Stimulated activated CD4-positive, alpha-beta T cell treated with anti-CD3 and anti-CD28 coated beads, TNF-alpha, amount 100 ng/mL, for 48 hours (primary cell): ENCODE measurements at regions not wholly inside any gene's neighbourhood (a gene's known extent, or its start where the extent isn't known, plus 50 kb on each side); places are given as distances from the start of the nearest gene placed in this dataset.
"Not testable (repeated sequence)": the region's sequence is repeated elsewhere in the genome, so short reads cannot be mapped to it uniquely, and the experiment has no call there.

ENCODE experiments used
- DNase-seq, 3 donors: peaks; one replicate each; pipeline ENCODE4 v3.0.0-alpha.2; 2020; ENCODE audit warnings: low read depth in 3 of 3

DNA sequence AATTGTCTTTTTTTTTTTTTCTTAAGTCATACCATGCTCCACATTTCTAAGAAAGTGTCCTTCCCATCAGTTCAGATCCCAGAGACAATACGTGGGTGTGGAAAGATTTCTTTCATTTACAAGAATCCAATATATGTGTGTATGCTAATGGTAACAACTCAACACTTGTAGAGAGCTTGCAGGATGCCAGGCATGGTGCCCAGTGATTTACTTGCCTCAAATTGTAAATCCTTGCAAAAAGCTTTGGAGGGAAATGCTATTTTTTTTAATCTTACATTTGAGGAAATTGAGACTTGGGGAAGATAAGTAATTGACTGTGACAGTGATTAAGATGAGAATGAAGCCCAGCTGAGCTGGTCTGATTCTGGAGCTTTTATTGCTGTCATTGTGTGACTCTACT lies 1264.6 kb upstream of the SEL1L start:
- DNase-seq: no peak

DNA sequence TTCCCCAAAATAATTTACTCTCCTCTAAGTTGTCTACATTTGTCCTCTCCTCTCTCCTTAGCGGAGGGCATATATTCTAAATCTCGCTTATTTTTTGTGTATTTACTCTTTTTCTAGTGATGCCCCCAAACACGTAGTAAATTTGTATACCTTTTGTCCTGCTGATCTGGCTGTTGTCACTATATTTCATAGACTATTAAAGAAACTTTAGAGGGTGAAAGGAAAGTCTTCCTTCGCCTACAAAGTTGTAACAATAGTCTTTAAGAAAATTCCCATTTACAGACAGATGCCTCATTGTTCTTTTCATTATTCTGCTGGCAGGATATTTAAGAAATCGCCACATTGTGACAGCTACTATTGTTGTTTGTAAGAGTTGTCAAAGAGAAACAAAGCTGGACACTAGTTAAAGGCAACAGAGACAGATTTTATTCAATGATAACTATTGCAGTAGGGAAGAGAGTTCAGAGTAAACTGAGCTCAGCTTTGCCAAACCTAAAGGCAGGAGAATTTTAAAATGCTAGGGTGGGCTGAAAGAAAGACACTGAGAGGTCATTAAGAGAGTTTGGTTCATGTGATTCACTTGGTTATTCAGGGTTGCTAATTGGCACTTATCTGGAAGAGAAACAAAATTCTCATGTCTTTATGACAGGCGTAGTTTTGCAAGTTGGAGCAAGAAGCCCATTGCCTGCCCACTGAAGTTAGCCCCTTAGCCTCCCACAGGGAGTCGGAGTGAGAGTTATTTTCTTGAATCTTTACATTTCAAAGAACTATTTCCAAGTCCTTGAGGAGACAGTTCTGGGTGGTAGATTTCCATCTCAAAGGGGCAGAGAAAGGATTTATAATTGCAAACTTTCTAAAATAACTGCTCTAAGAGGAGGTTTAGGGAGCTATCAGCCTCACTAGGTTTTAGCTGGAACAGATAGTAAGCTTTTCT lies 1272.5 kb upstream of the SEL1L start:
- DNase-seq: no peak

GRCh38 chr14:82811246-82811645 lies 1277.6 kb upstream of the SEL1L start:
- no peak for DNase-seq

DNA sequence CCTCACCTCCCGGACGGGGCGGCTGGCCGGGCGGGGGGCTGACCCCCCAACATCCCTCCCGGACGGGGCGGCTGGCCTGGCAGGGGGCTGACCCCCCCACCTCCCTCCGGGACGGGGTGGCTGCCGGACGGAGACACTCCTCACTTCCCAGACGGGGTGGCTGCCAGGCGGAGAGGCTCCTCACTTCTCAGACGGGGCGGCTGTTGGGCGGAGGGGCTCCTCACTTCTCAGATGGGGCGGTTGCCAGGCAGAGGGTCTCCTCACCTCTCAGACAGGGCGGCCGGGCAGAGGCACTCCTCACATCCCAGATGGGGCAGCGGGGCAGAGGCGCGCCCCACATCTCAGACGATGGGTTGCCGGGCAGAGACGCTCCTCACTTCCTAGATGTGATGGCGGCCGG lies 1280.7 kb upstream of the SEL1L start:
- not testable (repeated sequence) for DNase-seq

GRCh38 chr14:82830596-82830995 lies 1296.9 kb upstream of the SEL1L start:
- no peak for DNase-seq

- no peak for DNase-seq
Measured at GRCh38 chr14:82836256-82836950, 1302.8 kb upstream of the SEL1L start.

GRCh38 chr14:82837611-82838140 lies 1304.0 kb upstream of the SEL1L start:
- DNase-seq: no peak

- DNase-seq: no peak
Measured at GRCh38 chr14:82850576-82850975, 1316.9 kb upstream of the SEL1L start.

GRCh38 chr14:82854131-82854530 lies 1320.5 kb upstream of the SEL1L start:
- no peak for DNase-seq

GRCh38 chr14:82854901-82855300 lies 1321.2 kb upstream of the SEL1L start:
- DNase-seq: no peak

DNA sequence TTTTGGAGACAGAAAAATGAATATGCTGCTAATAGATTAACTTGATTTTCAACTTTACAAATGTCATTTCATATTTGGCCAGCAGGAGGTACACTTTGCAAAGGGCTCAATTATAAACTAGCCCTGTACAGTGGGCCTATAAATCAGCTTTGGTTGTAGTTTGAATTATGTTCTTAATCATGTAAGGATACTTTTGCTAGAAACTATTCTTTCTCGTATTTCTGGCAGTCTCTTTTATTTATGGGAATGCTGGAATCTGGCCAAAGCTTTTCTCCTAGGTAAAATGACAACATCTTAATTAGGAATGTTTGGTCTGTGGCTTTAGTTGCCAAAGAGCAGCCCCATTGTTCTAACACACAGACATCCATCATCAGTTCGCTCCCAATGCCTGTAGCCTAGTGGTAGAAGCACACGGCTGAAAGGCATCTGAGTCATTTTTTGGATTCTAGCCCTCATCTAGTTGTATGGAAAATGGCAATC lies 1322.3 kb upstream of the SEL1L start:
- DNase-seq: no peak

DNA sequence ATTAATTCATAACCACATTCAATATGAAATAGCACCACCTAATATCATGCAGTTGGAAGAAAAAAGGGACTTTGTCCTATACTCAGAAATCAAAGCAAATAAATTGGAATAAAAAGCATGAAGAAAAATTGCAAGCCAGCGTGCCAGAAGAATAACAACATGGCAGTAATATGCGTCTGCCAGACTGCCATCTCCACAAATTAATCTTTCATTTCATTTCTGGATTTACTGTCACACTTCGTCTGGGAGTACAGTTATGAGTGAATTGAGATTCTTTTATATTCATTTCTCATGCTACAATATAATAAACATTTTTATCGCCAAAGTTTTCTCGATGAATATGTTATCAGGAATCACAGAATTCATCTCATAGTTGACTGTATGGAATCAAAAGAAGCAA lies 1327.7 kb upstream of the SEL1L start:
- DNase-seq: no peak

- DNase-seq: no peak
Measured at GRCh38 chr14:82872494-82872893, 1338.8 kb upstream of the SEL1L start.

DNA sequence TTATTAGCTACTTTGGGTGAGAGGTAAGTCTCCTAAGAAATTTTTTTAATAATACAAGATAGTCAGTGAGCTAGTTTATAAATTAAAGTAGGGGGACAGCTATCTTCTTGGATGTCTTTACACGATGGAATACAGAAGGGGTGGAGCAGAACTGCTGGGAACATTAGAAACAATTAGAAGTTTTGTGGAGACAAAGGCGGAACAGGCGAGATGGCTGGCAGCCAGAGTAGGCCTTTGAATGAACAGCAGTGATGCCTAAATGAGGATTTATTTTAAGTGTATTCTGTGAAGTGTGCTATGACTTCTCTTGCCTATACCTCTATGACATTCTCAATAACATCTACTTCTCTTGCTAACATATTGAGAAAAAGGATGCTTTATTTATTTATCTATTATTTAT lies 1345.3 kb upstream of the SEL1L start:
- no peak for DNase-seq

DNA sequence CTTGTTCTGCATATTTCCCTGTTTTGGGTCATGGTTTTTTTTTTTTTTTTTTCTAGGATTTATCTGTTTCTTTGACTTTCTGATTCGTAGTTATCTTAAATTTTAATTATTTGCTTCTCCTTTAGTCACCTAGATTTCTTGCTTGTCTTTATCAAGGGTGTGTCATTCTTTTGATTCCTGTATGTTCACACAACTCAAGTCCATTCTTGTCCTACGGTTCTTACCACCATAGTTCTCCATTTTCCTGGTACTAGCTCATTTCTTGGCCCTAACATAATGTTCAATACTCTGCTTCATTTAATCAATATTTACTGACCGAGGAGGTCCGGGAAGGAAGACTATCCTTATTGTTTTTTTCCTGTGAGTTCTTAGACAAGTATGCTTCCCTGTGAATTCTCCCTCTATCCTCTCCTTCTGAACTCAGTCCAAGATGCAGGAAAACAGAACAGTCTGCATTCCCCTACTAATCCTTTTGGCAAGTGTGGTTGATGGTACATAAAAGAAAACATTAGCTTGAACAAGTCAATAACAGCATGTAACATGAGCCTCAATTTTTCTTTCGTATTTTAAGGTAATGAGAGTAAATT lies 1346.4 kb upstream of the SEL1L start:
- DNase-seq: no peak

DNA sequence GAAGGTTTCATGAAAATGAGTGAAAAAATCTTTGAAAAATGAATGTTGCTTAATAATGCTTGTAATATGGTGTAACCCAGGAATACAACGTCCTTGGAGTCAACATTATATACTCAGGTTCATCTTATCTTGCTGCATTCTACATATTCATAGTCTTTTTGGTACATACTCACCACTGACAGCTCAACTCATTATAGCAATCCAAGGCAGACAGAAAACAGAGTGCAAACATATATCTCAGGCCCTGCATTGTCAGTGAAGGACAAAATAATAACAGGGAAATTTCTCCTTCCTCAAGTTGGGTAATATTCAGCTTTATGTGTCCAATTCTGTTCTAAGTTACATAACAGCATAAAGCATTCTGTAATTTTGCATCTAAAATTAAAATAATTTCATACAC lies 1353.0 kb upstream of the SEL1L start:
- DNase-seq: no peak

- DNase-seq: no peak
Measured at GRCh38 chr14:82889701-82890100, 1356.0 kb upstream of the SEL1L start.

GRCh38 chr14:82896476-82896875 lies 1362.8 kb upstream of the SEL1L start:
- no peak for DNase-seq

GRCh38 chr14:82897469-82898308 lies 1364.0 kb upstream of the SEL1L start:
- no peak for DNase-seq

- no peak for DNase-seq
Measured at GRCh38 chr14:82905762-82906161, 1372.1 kb upstream of the SEL1L start.

GRCh38 chr14:82911930-82912329 lies 1378.3 kb upstream of the SEL1L start:
- DNase-seq: no peak
